Keratinocyte (primary cell): ENCODE measurements at regions not wholly inside any gene's neighbourhood (a gene's known extent, or its start where the extent isn't known, plus 50 kb on each side); places are given as distances from the start of the nearest gene placed in this dataset.

Experiments
- DNase-seq: peaks from one replicate; pipeline ENCODE4 v3.0.0-alpha.2; 2011; ENCODE audit warnings: low read depth, missing footprints, low spot score
- FAIRE-seq: peaks from 2 replicates; lab custom pipeline; 2011; peaks lifted over from hg19 to GRCh38; lab: Jason Lieb, UNC
- H2AFZ ChIP-seq: 2 replicates; pipeline ENCODE4 v1.6.0; 2012; ENCODE audit warnings: low read length, control low read depth, inconsistent platforms; ENCODE audit not compliant: control insufficient read depth
- H3K27ac ChIP-seq: 2 replicates; pipeline ENCODE4 v1.5.1; 2011; ENCODE audit warnings: low read length; ENCODE audit not compliant: control insufficient read depth, insufficient read depth
- H3K27me3 ChIP-seq: 3 replicates; pipeline ENCODE4 v1.6.0; 2011; ENCODE audit warnings: low read length; ENCODE audit not compliant: control insufficient read depth, insufficient read depth; ENCODE audit errors: extremely low read depth
- H3K36me3 ChIP-seq, 2 experiments: 2 replicates in 1 of 2; 3 replicates in 1 of 2; pipeline ENCODE4 v1.5.1; 2011; ENCODE audit warnings: low read length in 2 of 2, mild to moderate bottlenecking in 1 of 2; ENCODE audit not compliant: control insufficient read depth in 2 of 2, insufficient read depth in 2 of 2; ENCODE audit errors: extremely low read depth in 1 of 2
- H3K4me1 ChIP-seq: 3 replicates; pipeline ENCODE4 v1.5.1; 2011; ENCODE audit warnings: low read length; ENCODE audit not compliant: control insufficient read depth, insufficient read depth; ENCODE audit errors: extremely low read depth
- H3K4me2 ChIP-seq: 3 replicates; pipeline ENCODE4 v1.6.0; 2011; ENCODE audit warnings: low read depth, low read length; ENCODE audit not compliant: control insufficient read depth, insufficient read depth; ENCODE audit errors: extremely low read depth
- H3K4me3 ChIP-seq, 3 experiments: fragments of 200-600 bp in 1 of 3; sonication (generic) in 1 of 3; 2 replicates in 2 of 3; 3 replicates in 1 of 3; pipeline ENCODE4 v1.5.1; 2011 to 2016; ENCODE audit warnings: low read length in 3 of 3, mild to moderate bottlenecking in 3 of 3, control low read depth in 2 of 3, inconsistent platforms in 1 of 3, low read depth in 1 of 3, mixed read lengths in 1 of 3, mixed run types in 1 of 3, moderate library complexity in 1 of 3; ENCODE audit not compliant: control insufficient read depth in 2 of 3, insufficient read depth in 2 of 3; ENCODE audit errors: extremely low read depth in 1 of 3
- H3K79me2 ChIP-seq: 2 replicates; pipeline ENCODE4 v1.6.0; 2012; ENCODE audit warnings: low read length; ENCODE audit not compliant: control insufficient read depth, insufficient read depth
- H3K9ac ChIP-seq: 3 replicates; pipeline ENCODE4 v1.6.0; 2011; ENCODE audit warnings: low read length; ENCODE audit not compliant: control insufficient read depth, insufficient read depth; ENCODE audit errors: extremely low read depth
- H3K9me1 ChIP-seq: 3 replicates; pipeline ENCODE4 v1.6.0; 2011; ENCODE audit warnings: low read length; ENCODE audit not compliant: control insufficient read depth, insufficient read depth; ENCODE audit errors: extremely low read depth
- H3K9me3 ChIP-seq: 2 replicates; pipeline ENCODE4 v1.5.1; 2012; ENCODE audit warnings: low read depth, low read length; ENCODE audit not compliant: control insufficient read depth
- H4K20me1 ChIP-seq: 3 replicates; pipeline ENCODE4 v1.6.0; 2011; ENCODE audit warnings: low read length; ENCODE audit not compliant: control insufficient read depth, insufficient read depth; ENCODE audit errors: extremely low read depth
- EZH2 ChIP-seq: IDR thresholded peaks from one replicate; pipeline ENCODE4 v1.6.1; 2012; ENCODE audit warnings: inconsistent platforms, mild to moderate bottlenecking, low read length, moderate library complexity
- dilution Hi-C: fragments of 300-500 bp; cut with MboI; formaldehyde crosslinking; loops from one replicate; pipeline ENCODE4 v1.7.0; 2020; ENCODE audit warnings: low sequenced_read_pairs; ENCODE audit not compliant: extremely low pct_ligation_motif_present
- TF ChIP-seq, protein P1 (sequence below), 3 experiments: IDR thresholded peaks in 1 of 3; conservative IDR thresholded peaks in 1 of 3; optimal IDR thresholded peaks in 1 of 3; 2 replicates in 2 of 3; 3 replicates in 1 of 3; pipeline versions ENCODE3 to v1.5.1; 2011; ENCODE audit warnings: low read length in 3 of 3, mild to moderate bottlenecking in 3 of 3, moderate library complexity in 2 of 3, control low read depth in 1 of 3, inconsistent platforms in 1 of 3; ENCODE audit not compliant: insufficient read depth in 2 of 3; ENCODE audit errors: extremely low read depth in 1 of 3

DNA sequence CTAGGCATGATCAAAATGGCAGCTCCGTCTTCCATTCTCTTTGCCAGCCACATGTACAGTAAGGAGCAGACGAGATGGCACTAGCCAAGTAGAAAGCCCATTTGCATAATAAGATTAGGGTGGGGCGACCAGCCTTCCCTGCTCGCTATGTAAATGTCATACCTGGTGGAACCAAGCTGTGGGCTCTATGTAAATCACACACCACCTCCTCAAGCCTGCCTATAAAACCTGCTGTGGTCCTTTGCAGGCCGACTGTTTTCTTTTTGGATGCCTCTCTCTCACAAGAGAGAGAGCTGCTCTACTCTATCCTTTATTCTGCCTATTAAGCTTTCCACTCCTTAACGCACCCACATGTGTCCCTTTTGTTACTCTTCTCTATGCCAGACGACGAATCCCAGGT, 1472.7 kb downstream of the ARAP2 start:
- no peak overlapping the region for H3K9ac ChIP-seq
- dilution Hi-C loops = no loop called here
- no peaks in the 10 kb centered on the region for H3K36me3 ChIP-seq
- DNase-seq (no peak), FAIRE-seq (no peak)
- H3K9me1 ChIP-seq = no peaks in the 10 kb centered on the region
- no peaks in the 10 kb centered on the region for H3K27me3 ChIP-seq
- no peaks in the 10 kb centered on the region for H3K9me3 ChIP-seq
- H3K4me3 ChIP-seq = no peak overlapping the region
- H3K4me1 ChIP-seq = no peaks in the 10 kb centered on the region
- TF ChIP-seq, protein P1, sequence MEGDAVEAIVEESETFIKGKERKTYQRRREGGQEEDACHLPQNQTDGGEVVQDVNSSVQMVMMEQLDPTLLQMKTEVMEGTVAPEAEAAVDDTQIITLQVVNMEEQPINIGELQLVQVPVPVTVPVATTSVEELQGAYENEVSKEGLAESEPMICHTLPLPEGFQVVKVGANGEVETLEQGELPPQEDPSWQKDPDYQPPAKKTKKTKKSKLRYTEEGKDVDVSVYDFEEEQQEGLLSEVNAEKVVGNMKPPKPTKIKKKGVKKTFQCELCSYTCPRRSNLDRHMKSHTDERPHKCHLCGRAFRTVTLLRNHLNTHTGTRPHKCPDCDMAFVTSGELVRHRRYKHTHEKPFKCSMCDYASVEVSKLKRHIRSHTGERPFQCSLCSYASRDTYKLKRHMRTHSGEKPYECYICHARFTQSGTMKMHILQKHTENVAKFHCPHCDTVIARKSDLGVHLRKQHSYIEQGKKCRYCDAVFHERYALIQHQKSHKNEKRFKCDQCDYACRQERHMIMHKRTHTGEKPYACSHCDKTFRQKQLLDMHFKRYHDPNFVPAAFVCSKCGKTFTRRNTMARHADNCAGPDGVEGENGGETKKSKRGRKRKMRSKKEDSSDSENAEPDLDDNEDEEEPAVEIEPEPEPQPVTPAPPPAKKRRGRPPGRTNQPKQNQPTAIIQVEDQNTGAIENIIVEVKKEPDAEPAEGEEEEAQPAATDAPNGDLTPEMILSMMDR (optimal IDR thresholded peaks at IDR 0.05 in 1 of 3, IDR thresholded peaks at IDR 0.05 in 1 of 3, conservative IDR thresholded peaks at IDR 0.05 in 1 of 3; ENCODE audit: extremely low read depth in 1 of 3, insufficient read depth in 2 of 3, low read length in 3 of 3) = no peak
- TF ChIP-seq EZH2 = no peak
- H4K20me1 ChIP-seq = no peaks in the 10 kb centered on the region
- no peaks in the 10 kb centered on the region for H3K79me2 ChIP-seq
- H2AFZ ChIP-seq = no peak overlapping the region
- H3K27ac ChIP-seq = no peak overlapping the region
- no peak overlapping the region for H3K4me2 ChIP-seq

DNA sequence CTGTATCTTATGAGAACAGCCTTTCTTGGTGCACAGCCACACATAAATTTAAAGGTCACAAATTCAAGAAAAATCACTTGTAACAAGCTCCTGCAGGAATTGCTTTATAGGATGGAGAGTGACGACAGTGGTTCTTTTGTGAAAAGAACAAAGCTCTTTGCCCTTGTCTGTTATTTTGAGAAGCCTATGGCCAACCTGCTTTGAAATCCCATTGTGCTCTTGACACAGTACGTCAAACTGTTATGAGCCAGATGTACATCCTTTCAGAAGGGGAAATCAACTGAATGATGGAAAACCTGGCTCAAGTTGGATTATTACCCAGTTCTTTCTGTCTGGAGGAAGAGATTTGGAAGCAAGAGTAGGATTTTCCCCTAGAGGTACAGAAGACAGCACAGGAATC, 1454.2 kb downstream of the ARAP2 start:
- dilution Hi-C loops = no loop called here
- no peak for FAIRE-seq

More for the DNA sequence above, 1454.2 kb downstream of the ARAP2 start:
- no peak for DNase-seq
- Histone ChIP-seq H3K4me2 (no peak overlapping the region), H4K20me1 (no peaks in the 10 kb centered on the region), H3K4me1 (no peaks in the 10 kb centered on the region), H3K9ac (no peak overlapping the region), H3K9me3 (no peaks in the 10 kb centered on the region), H3K9me1 (no peaks in the 10 kb centered on the region), H3K27ac (no peak overlapping the region), H2AFZ (no peak overlapping the region), H3K27me3 (no peaks in the 10 kb centered on the region), H3K36me3 (no peaks in the 10 kb centered on the region), H3K79me2 (no peaks in the 10 kb centered on the region), H3K4me3 (no peak overlapping the region)
- TF ChIP-seq EZH2 = no peak
- TF ChIP-seq, protein P1 (optimal IDR thresholded peaks at IDR 0.05 in 1 of 3, IDR thresholded peaks at IDR 0.05 in 1 of 3, conservative IDR thresholded peaks at IDR 0.05 in 1 of 3; ENCODE audit: extremely low read depth in 1 of 3, insufficient read depth in 2 of 3, low read length in 3 of 3) = no peak
